NCI-H187 (cell line): ENCODE measurements at regions not wholly inside any gene's neighbourhood (a gene's known extent, or its start where the extent isn't known, plus 50 kb on each side); places are given as distances from the start of the nearest gene placed in this dataset.
A peak's percentile ranks its signal among the peaks of the same experiment; 100 is the strongest.
"Not testable (repeated sequence)": the region's sequence is repeated elsewhere in the genome, so short reads cannot be mapped to it uniquely, and the experiment has no call there.

Source experiments
- DNase-seq, 2 experiments: peaks; one replicate each; lab custom pipeline; 2025; lab: John Stamatoyannopoulos, UW

DNA sequence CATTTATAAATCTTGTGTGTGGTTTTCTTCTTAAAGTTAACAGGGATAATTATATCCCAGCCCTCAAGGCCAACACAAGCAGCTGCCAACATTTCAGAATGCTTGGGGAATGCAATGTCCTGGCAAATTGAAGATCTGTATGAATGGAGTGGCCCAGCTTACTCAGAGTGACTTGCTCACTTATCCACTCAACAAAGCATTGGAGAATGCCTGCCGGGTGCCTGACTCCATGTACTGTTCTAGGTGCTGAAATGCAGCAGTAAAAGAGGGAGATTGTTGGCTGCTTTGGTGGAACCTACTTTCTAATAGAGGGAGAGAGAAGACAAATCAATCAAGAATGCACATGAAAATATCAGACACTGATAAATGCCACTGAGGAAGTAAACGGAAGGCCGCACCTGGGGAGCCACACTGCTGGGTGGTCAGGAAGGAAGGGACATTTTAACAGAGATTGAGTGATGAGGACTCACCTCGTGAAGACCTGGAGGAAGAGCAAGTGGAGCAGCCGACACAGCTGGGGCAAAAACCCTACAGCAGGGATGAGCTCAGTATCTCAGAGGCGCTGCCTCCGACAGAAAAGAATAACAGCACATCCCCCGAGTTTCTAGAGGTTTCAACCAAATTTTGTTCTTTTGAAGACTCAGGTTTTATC, 61.2 kb upstream of the VASH1 start:
- DNase-seq, result no peak

DNA sequence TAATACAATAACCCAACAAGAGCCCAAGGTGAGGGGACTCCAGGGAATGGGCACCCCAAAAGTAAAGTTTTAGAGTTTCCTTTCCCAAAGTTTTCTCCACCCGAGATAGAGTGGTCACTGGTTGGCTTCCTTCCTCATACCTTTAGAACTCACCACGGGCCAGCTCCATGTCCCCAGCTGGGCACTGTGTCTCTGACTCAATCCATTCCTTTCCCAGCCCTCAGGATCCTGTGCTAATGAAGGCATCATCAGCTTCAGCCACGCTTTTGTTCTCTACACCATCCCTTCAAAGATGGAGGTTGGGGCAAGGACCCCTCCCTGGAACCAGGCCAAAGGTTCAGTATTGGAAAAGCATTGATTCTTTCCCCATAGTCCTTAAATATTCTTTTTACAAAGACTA, 59.8 kb upstream of the VASH1 start:
- DNase-seq, result no peak

DNA sequence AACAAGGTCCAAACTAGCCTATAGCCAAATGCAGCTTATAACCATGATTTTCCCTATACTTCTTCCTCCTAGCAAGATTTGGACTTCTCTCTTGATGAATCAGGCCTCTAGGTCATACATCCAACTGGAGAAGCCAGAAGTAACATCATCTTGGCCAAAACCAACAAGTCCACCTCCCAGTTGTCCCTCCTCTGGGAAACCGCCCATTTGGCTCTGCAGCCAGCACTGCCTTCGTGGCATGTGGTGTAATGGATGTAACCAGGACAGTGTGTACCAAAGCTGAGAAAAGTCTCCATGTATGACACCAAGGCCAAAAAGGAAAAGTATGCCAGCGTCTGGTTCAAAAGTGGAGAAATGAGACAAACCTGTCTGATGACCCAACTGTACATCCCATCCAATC, 59.3 kb upstream of the VASH1 start:
- no peak for DNase-seq

DNA sequence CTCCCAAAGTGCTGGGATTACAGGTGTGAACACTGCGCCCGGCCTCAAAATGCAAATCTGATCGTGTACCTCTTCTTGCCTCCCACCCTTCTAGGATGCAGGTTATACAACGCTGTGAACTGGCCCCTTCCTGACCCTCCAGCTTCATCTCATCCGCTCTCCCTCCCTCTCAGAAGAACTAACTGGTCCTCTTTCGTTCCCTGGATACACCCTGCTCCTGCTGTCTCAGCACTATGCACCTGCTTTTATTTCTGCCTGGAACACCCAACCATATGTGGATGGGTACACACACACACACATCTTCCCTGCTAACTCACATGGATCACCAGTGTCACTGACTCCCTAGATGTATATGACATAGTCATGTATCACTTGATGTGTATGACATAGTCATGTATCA, 56.1 kb upstream of the VASH1 start:
- DNase-seq, result no peak

DNA sequence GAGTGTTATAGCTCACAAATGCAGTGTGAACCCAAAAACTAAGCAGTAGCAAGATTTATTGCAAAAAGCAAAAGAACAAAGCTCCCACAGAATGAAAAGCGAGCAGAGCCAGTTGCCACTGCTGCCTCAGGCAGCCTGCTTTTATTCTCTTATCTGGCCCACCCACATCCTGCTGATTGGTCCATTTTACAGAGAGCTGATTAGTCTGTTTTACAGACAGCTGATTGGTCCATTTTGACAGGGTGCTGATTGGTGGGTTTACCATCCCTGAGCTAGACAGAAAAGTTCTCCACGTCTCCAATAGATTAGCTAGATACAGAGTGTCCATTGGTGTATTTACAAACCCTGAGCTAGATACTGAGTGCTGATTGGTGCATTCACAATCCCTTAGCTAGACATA, 55.1 kb upstream of the VASH1 start:
- DNase-seq, result not testable (repeated sequence)

DNA sequence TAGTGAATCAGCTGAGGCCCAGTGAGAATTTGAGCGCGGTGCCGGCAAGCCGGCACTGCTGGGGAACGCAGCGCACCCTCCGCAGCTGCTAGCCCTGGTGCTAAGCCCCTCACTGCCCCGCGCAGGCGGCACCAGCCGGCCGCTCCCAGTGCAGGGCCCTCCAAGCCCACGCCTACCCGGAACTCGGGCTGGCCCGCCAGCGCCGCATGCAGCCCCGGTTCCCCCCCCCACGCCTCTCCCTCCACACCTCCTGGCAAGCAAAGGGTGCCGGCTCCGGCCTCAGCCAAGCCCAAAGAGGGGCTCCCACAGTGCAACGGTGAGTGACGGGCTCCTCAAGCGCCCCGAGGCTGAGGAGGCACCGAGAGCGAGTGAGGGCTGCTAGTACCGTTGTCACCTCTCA, 54.5 kb upstream of the VASH1 start:
- DNase-seq, result no peak

DNA sequence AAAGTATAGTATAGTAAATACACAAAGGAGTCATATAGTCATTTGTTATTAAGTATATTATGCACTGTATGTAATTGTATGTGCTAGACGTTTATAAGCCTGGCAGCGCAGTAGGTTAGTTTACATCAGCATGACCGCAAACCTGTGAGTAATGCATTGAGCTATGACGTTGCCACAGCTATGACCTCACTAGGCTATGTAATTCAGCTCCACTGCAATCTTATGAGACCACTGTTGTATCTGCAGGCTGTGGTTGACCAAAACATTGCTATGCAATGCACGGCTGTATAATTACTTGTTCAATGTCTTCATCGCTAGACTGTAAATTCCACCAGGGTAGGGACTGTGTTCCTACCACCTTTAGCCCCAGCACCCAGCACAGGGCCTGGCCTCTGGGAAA, 53.2 kb upstream of the VASH1 start:
- no peak for DNase-seq

DNA sequence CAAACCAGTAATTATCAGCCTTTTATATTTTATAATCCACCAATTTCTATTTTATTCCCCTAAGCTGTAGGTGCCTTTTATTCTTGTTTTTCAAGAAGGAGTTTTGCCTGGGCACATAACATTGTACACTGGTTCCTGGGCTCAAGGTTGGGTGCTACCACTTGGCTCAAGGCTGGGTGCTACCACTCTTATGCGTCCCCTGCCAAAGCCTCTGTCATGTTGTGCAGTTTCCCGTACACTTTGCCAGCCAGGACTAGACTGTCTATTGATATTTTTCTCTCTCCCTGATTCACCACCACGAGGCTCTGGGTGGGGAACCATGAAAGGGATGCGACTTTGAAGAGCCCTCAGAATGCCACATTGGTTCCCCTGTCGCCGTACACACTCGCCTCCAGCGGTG, 52.5 kb upstream of the VASH1 start:
- no peak for DNase-seq

DNA sequence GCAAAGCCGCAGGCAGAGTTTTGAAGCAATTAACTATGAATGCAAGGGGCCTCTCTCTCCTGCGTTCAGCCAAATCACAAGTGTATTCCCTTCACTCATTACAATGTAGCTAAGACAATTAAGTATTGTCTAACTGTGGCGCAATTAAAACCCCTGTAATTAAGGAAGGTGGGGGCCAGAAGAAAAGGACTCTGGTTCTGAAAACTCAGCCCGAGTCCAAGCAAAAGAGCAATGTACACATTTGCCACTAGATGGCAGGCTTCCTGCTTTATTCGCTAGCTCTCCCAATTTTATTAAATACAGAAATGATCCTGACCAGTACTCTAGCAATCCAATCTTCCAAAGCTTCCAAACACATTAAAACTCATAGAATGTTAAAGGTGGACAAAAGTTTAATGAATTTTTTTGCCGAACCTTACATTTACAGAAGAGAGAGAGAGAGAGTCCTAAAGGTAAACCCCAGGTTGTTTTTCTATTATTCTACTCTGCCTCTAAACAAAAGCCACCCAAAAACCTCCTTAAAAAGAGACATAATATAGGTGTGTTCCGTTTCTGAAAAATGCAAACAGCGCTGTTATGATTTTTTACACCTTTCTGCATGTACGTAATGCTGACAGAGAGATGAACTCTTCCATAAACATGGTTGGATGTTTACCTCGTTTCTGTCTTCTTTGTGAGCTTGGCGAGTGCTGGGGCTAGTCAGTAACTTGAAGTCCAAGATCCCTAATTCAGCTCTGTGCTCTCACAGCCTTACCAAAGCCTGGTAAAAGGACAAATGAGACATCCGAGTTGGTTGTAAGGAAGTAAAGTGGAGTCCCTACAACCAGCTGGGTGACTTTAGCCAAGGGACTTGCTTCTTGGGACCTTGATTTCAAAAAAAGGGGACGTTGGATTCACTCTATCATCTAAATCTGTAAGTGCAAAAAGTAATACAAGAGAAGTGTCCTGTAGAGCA, 50.9 kb upstream of the VASH1 start:
- peak in 1 of 2 experiments; percentile 28 for DNase-seq
